ENCODE measurements at regions not wholly inside any gene's neighbourhood (a gene's known extent, or its start where the extent isn't known, plus 50 kb on each side); places are given as distances from the start of the nearest gene placed in this dataset.
A peak's percentile ranks its signal among the peaks of the same experiment; 100 is the strongest.

DNA sequence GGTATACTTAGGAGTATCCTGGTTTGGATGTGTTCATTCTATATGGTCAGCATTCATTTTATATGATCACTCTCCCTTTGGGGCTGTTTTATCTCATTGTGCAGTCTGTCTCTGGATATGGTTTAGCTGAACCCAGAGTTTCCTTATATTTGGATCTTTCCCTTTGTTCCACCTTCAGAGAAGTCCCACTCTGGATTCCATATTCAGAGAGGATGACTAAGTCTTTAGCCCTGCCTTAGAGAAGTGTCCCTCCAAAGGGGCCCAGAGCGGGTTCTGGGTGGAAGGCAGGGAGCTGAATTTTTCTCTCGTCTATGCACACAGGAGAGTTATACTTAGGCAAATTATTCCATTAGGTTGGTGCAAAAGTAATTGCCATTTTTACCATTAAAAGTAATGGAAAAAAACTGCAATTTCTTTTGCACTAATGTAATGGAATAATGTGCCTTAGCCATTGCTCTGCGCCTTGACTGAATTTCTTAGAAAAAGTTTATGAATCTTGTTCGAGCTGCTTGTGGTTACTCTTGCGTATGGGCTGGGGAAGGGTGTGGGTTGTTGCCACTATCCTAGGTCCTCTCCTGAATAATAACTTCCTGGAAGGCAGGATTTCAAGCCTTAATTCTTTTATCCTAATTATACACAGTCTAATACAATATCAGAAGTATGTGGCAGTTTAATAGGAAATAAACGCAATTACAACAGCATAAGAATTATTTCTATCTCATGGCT is 74.2 kb upstream of the MTPN start:
- DNase-seq: no peak
- H3K4me1 Mint-ChIP-seq (ENCODE audit: low read depth in 2 of 2): peaks cover 3 to 4% of the 10 kb centered on the region in 2 donors
- H3K27me3 Mint-ChIP-seq: no peaks in the 10 kb centered on the region
- H3K9me3 Mint-ChIP-seq: no peaks in the 10 kb centered on the region
- ATAC-seq (replicated peaks): no peak
- no peak overlapping the region for H3K27ac Mint-ChIP-seq
- H3K4me3 Mint-ChIP-seq: no peak overlapping the region
- peaks cover 3% of the 10 kb centered on the region for H3K36me3 Mint-ChIP-seq (ENCODE audit: insufficient read depth)

DNA sequence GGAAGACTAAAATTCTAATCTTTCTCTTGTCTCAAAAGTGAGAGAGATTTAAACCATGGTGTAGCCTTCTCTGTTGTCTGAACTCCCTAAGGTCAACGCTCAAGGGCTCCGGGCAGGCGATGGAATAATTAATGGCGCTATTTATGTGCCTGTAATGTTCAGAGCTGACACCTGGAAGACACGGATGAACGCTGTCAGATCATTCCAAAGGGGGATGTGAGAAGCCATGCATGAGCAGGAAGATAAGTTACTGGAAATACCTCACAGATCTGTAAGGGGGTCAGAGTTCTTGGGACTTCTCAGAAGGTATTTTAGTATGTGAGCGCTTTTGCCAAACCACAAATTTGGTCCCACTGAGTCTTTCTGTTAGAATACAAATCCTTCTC is 73.3 kb upstream of the MTPN start:
- no peaks in the 10 kb centered on the region for H3K9me3 Mint-ChIP-seq
- H3K4me1 Mint-ChIP-seq (ENCODE audit: low read depth in 2 of 2): peaks cover 3 to 4% of the 10 kb centered on the region in 2 donors
- H3K27me3 Mint-ChIP-seq: no peaks in the 10 kb centered on the region
- ATAC-seq (replicated peaks) (no peak), DNase-seq (no peak)
- H3K4me3 Mint-ChIP-seq: no peak overlapping the region
- no peak overlapping the region for H3K27ac Mint-ChIP-seq
- peaks cover 3% of the 10 kb centered on the region for H3K36me3 Mint-ChIP-seq (ENCODE audit: insufficient read depth)

DNA sequence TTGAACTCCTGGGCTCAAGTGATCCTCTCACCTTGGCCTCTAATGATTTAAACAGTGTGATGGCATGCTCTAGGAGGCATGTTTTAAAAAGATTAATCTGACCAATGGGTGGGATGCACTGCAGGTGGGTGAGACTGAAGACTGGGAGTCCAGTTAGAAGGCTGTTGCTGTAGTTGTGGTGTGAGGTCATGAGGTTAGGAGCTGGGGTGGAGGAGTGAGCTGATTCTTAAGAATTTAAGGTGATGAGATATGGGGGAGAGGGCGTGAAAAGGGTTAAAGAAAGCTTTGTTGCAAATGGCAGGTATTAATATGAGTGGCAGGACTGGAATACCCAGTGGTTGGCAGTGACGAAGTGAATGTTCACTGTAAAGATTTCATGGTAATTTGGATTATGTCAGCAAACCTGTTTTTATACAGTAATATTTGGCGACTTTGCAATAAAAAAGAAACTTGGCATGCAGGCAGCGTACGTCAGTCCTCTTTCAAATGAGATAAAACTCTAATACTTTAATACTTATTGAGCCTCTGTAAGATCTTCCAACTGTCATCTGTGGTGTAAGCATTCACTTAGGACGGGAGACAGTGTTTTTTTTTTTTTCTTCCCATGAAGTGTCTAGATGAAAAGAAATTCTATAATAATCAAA is 72.8 kb upstream of the MTPN start:
- H3K4me1 Mint-ChIP-seq (ENCODE audit: low read depth in 2 of 2): peaks cover 3 to 4% of the 10 kb centered on the region in 2 donors
- no peak for ATAC-seq (replicated peaks)
- H3K36me3 Mint-ChIP-seq (ENCODE audit: insufficient read depth): peaks cover 3% of the 10 kb centered on the region
- DNase-seq: no peak
- no peak overlapping the region for H3K4me3 Mint-ChIP-seq
- H3K9me3 Mint-ChIP-seq: no peaks in the 10 kb centered on the region
- no peak overlapping the region for H3K27ac Mint-ChIP-seq
- no peaks in the 10 kb centered on the region for H3K27me3 Mint-ChIP-seq

DNA sequence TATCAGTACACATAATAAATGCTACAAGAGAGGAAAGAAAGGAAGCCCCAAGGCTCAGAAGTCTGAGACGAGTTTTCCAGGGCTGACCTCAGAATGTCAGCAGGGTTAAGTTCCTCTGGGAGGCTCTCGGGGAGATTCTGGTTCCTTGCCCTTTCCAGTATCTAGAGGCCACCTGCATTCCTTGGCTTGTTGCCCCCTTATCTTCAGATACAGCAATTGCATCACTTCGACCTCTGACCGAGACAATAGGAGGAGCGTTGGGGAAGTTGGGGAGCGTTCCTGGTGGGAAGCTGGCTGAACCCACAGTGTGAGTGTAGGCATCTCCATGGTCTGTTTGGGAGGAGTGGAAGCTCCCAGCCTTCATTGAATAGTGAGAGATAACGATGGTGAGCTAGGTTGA is 72.0 kb upstream of the MTPN start:
- no peaks in the 10 kb centered on the region for H3K27me3 Mint-ChIP-seq
- no peaks in the 10 kb centered on the region for H3K9me3 Mint-ChIP-seq
- no peak overlapping the region for H3K4me3 Mint-ChIP-seq
- ATAC-seq (replicated peaks) (no peak), DNase-seq (no peak)
- peaks cover 3 to 4% of the 10 kb centered on the region in 2 donors for H3K4me1 Mint-ChIP-seq (ENCODE audit: low read depth in 2 of 2)
- H3K36me3 Mint-ChIP-seq (ENCODE audit: insufficient read depth): peaks cover 3% of the 10 kb centered on the region
- no peak overlapping the region for H3K27ac Mint-ChIP-seq

DNA sequence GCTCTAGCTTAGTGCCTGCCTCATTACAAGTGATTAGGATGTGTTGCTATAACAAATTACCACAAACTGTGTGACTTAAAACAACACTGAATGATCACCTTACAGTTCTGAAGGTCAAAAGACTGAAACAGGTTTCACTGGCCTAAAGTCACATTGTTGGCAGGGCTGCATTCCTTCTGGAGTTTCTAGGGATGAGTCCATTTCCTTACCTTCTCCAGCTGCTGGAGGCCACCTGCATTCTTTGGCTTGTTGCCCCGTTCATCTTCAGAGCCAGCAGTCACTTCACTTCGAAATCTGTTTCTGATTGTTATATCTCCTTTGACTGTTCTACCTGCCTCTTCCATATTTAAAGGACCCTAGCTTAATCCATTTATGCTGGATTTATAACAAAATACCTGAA is 69.4 kb upstream of the MTPN start:
- DNase-seq: no peak
- Mint-ChIP-seq H3K9me3 (no peaks in the 10 kb centered on the region), H3K36me3 (ENCODE audit: insufficient read depth) (peaks cover 3% of the 10 kb centered on the region), H3K27me3 (no peaks in the 10 kb centered on the region), H3K27ac (no peak overlapping the region), H3K4me1 (ENCODE audit: low read depth in 2 of 2) (peaks cover 0 to 4% of the 10 kb centered on the region in 2 donors), H3K4me3 (no peak overlapping the region)
- no peak for ATAC-seq (replicated peaks)

DNA sequence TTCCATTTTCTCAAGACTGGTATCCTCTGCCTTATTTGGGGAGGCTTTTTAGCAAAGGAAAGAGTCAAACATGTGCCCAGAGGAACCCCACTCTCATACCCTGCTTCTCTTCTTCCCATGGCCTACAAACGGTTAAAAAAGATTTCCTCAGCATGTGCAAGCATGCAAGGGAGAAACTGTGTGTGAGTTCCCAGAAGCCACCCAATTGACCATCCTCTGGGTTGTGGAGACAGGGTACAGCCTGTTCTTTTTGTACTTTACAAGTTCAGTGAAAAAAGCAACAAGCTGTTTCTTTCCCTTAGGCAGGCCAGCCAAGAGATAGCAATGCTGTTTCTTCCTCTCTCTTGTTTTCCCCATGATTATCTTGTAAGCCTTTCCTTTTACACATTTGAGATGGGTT is 68.8 kb upstream of the MTPN start:
- H3K4me3 Mint-ChIP-seq: no peak overlapping the region
- H3K27ac Mint-ChIP-seq: no peak overlapping the region
- ATAC-seq (replicated peaks) (no peak), DNase-seq (no peak)
- H3K4me1 Mint-ChIP-seq (ENCODE audit: low read depth in 2 of 2): peaks cover 0 to 4% of the 10 kb centered on the region in 2 donors
- peaks cover 3% of the 10 kb centered on the region for H3K36me3 Mint-ChIP-seq (ENCODE audit: insufficient read depth)
- H3K27me3 Mint-ChIP-seq: no peaks in the 10 kb centered on the region
- H3K9me3 Mint-ChIP-seq: no peaks in the 10 kb centered on the region

DNA sequence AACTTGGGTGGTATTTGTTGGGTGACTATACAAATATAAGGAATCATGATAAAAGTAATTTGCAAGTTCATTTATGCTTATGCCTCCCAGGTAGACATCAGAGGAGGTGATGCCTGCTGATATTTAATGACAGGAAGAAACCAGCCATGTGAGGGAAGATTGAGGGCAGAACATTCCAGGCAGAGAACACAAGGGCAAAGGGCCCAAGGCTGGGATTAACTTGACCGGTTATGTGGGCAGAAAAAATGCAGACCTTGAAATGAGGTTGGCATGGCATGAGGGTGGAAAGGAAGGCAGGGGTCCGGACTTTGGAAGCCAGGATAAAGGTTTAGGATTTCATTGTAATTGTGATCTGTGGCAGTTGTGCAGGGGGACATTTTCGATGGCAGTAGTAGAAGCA is 68.0 kb upstream of the MTPN start:
- DNase-seq (no peak), ATAC-seq (replicated peaks) (no peak)
- H3K36me3 Mint-ChIP-seq (ENCODE audit: insufficient read depth): peaks cover 5% of the 10 kb centered on the region
- H3K27me3 Mint-ChIP-seq: no peaks in the 10 kb centered on the region
- H3K4me1 Mint-ChIP-seq (ENCODE audit: low read depth in 2 of 2): peaks cover 0 to 4% of the 10 kb centered on the region in 2 donors
- no peak overlapping the region for H3K4me3 Mint-ChIP-seq
- no peak overlapping the region for H3K27ac Mint-ChIP-seq
- H3K9me3 Mint-ChIP-seq: no peaks in the 10 kb centered on the region

DNA sequence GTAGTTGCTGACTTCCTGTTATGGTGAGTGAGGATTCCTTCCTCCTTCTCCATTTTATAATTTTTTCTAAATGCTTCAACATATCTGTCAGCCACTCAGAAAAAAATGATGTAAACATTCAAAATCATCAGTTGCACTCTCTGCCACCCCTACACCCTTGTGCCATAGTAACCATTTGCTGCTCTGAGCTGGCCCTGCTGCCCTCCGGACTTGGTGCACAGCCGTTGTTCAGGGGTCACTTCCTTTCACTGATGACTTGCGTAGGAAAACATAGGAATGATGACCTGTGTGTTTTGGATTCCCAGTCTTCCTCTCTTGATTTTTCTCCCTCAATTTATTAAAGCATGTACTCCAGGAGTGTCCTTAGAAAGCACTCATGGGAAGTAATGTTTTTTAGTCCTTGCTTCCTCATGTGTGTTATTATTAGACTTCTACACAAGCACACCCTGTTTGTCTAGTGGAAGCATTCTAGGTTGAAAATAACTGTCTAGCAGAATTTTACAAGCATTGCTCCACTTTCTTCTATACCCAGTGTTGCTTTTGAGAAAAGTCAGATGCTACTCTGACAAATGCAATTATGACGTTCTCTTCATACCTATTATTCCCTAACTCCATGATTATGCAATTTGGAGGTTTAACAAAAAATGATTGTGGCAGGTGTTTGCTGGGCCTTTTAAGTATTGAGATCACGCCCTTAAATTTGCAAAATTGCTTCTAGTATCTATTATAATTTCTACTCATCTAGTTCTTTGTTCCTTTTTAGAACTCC is 62.6 kb upstream of the MTPN start:
- H3K4me3 Mint-ChIP-seq: no peak overlapping the region

DNA sequence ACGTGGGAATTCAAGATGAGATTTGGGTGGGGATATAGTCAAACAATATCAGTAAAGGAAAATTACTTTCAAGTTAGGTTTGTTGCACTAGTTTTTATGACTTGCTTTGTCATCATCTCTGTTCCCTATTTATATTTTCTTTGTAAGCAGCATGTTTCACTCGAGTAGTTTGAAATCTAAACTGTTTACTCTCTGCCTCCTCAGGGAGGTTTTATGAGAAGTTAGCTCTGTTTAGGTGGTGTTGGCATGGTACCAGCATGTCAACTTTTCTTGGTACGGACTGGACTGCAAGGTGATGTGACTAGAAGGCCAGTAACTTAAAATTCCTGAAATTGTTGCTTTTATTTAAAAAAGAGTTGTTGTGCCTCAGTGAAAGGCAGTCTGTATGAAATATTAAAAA is 59.2 kb upstream of the MTPN start:
- H3K27ac Mint-ChIP-seq: no peak overlapping the region

More for the DNA sequence above, 62.6 kb upstream of the MTPN start:
- ATAC-seq (replicated peaks) (no peak), DNase-seq (no peak)
- Mint-ChIP-seq H3K36me3 (ENCODE audit: insufficient read depth) (peaks cover 8% of the 10 kb centered on the region), H3K27ac (no peak overlapping the region), H3K27me3 (no peaks in the 10 kb centered on the region), H3K4me1 (ENCODE audit: low read depth in 2 of 2) (no peaks in the 10 kb centered on the region), H3K9me3 (no peaks in the 10 kb centered on the region)

DNA sequence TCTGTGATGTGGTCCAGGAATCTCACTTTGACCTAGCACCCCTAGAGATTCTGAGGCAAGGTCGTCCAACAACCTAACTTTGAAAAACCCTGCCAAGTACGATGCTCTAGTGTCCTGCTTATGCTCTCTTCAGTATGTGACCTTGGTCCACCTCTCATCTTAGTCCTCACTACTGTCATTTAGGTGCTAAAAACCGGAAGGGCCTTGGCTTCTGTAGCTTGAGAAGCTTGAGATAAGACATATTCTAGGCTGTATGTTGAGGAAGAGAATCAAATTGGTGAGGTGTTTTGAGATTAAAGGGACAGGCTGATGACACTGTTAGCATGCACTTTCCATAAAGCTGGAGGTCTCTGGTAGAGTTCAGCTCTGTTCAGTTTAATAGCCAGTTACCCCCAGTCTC is 57.0 kb upstream of the MTPN start:
- Mint-ChIP-seq H3K27ac (peak overlapping the region in 1 of 2 donors; percentile 16), H3K4me3 (no peak overlapping the region), H3K4me1 (ENCODE audit: low read depth in 2 of 2) (peaks cover 0 to 8% of the 10 kb centered on the region in 2 donors), H3K36me3 (ENCODE audit: insufficient read depth) (peaks cover 6% of the 10 kb centered on the region), H3K27me3 (no peaks in the 10 kb centered on the region), H3K9me3 (no peaks in the 10 kb centered on the region)
- ATAC-seq (replicated peaks) (no peak), DNase-seq (no peak)

More for the DNA sequence above, 59.2 kb upstream of the MTPN start:
- Mint-ChIP-seq H3K27me3 (no peaks in the 10 kb centered on the region), H3K4me1 (ENCODE audit: low read depth in 2 of 2) (no peaks in the 10 kb centered on the region), H3K4me3 (no peak overlapping the region), H3K36me3 (ENCODE audit: insufficient read depth) (peaks cover 8% of the 10 kb centered on the region), H3K9me3 (no peaks in the 10 kb centered on the region)
- ATAC-seq (replicated peaks) (no peak), DNase-seq (no peak)

DNA sequence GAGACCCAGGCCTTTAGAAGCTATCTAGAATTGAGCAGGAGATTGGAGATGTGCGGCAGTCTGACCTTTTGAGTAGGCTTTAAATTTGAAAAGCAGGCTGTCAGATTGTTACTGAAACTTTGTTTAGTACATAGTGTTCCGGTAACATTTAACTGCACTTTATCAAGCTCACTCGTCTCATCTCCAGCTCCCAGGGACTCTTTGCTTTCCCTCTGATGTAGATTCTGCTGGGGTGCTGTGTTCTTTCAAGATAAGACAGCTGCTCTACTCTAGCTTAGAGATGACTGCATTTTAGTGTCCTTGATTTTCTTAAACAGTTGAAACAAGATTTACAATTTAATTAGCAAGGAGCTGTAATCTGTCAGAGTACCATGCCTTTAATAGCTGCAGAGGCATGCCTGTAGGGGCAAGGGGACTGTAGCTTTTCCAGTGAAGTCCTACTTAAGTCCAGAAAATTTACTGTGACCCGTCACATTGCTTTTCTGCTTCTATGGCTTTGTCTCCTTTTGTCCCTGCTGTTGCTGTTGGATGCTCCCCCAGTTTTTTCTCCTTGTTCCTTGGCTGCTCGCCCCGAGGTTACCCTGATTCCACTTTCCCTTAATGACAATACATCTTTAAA is 56.4 kb upstream of the MTPN start:
- no peak for ATAC-seq (replicated peaks)
- no peak for DNase-seq

DNA sequence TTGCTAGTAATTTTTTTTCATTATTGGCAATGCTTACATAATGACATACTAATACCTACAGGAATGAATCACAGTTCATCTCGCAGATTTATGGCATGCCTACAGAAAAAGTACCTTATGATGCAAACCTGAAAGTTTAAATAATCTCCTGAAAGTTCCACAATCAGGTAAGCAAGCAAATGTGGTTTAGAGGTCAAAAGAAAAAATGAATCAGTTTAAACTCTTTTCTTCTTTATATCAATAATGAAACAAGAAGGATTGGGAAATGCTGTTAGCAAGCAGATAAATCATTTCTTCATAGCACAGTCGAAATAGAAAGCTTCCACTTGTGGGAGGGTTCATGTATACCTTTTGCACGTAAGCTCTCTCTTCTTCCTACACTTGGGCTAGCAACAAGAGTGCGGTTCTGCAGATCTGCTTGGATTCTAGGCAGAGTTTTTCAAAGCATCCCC is 53.7 kb upstream of the MTPN start:
- Mint-ChIP-seq H3K4me1 (ENCODE audit: low read depth in 2 of 2) (peaks cover 0 to 8% of the 10 kb centered on the region in 2 donors), H3K27ac (no peak overlapping the region), H3K9me3 (no peaks in the 10 kb centered on the region), H3K4me3 (no peak overlapping the region), H3K36me3 (ENCODE audit: insufficient read depth) (peaks cover 3% of the 10 kb centered on the region), H3K27me3 (no peaks in the 10 kb centered on the region)
- DNase-seq: no peak
- ATAC-seq (replicated peaks): no peak

More for the DNA sequence above, 56.4 kb upstream of the MTPN start:
- peaks cover 6% of the 10 kb centered on the region for H3K36me3 Mint-ChIP-seq (ENCODE audit: insufficient read depth)
- peak overlapping the region in 1 of 2 donors; percentile 16 for H3K27ac Mint-ChIP-seq
- H3K27me3 Mint-ChIP-seq: no peaks in the 10 kb centered on the region
- peaks cover 0 to 8% of the 10 kb centered on the region in 2 donors for H3K4me1 Mint-ChIP-seq (ENCODE audit: low read depth in 2 of 2)
- H3K4me3 Mint-ChIP-seq: no peak overlapping the region
- H3K9me3 Mint-ChIP-seq: no peaks in the 10 kb centered on the region

DNA sequence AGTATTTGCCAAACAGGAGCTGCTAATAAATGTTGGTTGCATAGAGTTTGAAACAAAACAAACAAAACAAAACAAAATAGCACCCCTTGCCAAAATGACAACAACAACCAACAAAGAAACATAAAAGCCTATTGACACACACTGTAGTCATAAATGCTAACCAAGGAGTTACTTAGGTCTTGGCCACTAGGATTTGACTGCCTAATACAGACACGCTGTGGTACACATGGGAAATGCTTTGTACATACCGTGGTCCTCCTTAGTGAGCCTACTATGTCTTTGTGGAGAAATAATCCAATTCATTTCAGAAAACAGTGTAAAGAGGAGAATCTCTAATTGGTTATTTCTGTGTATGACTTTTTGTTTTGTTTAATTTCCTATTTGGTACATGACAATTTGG is 53.2 kb upstream of the MTPN start:
- Mint-ChIP-seq H3K36me3 (ENCODE audit: insufficient read depth) (peaks cover 5% of the 10 kb centered on the region), H3K9me3 (no peaks in the 10 kb centered on the region), H3K4me1 (ENCODE audit: low read depth in 2 of 2) (peaks cover 0 to 8% of the 10 kb centered on the region in 2 donors), H3K4me3 (no peak overlapping the region), H3K27ac (no peak overlapping the region), H3K27me3 (no peaks in the 10 kb centered on the region)
- ATAC-seq (replicated peaks) (no peak), DNase-seq (no peak)
